ENCODE measurements at regions not wholly inside any gene's neighbourhood (a gene's known extent, or its start where the extent isn't known, plus 50 kb on each side); places are given as distances from the start of the nearest gene placed in this dataset.
"Not testable (repeated sequence)": the region's sequence is repeated elsewhere in the genome, so short reads cannot be mapped to it uniquely, and the experiment has no call there.

DNA sequence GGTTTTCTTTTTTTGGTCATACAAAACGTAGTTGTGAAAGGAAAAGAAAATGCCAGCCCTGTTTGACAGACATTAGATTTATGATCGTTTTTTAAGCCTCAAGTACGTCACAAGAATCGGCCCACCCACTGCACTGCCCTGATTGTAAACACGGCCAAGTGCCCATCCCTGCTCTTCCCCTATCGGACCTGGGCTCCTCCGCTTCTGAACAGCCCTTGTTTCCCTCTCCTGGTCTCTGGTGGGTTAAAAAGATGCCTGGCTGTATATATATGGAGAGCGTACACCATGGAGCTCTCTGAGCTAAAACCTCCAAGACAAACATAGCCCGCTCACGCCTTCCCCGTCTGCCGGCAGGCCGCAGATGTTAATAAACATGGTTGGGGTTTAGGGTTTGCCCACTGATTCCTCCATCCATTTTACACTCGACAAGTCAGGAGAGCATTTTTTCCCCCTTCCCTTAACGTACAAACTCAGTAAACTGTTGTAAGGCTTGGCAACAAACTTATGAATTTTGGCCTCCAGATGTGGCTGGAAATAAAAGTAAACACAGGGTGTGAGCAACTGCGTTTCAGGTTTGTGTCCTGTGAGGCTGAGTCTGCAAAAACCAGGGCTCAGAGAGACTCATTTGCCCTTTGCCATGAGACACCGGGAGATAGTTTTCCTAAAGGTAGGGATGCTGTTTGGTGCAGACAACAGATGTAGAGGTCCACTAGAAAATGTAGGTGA is 325.9 kb downstream of the SOX9 start:
- DNase-seq (ENCODE audit: low read depth, low spot score), result no peak

DNA sequence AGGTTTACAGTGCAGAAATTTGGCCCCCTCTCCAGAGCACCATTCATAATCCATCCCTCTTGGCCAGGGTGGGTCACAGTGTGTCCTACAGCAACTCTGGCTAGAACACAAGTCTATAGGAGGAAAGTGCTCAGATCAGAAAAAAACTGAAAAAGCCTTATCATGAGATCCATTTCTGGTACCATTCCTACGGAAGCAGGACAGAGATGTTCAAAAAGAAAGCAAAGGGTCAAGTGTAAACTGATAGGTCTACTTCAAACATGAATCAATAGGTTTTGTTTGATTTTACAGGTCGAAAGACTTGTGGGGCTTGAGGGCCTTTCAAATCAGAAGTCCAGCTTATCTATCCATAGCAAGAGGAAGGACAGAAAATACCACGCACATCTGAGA is 326.4 kb downstream of the SOX9 start:
- no peak for DNase-seq (ENCODE audit: low read depth, low spot score)

- DNase-seq (ENCODE audit: low read depth, low spot score), result no peak
Measured at GRCh38 chr17:72448019-72448418, 327.2 kb downstream of the SOX9 start.

DNA sequence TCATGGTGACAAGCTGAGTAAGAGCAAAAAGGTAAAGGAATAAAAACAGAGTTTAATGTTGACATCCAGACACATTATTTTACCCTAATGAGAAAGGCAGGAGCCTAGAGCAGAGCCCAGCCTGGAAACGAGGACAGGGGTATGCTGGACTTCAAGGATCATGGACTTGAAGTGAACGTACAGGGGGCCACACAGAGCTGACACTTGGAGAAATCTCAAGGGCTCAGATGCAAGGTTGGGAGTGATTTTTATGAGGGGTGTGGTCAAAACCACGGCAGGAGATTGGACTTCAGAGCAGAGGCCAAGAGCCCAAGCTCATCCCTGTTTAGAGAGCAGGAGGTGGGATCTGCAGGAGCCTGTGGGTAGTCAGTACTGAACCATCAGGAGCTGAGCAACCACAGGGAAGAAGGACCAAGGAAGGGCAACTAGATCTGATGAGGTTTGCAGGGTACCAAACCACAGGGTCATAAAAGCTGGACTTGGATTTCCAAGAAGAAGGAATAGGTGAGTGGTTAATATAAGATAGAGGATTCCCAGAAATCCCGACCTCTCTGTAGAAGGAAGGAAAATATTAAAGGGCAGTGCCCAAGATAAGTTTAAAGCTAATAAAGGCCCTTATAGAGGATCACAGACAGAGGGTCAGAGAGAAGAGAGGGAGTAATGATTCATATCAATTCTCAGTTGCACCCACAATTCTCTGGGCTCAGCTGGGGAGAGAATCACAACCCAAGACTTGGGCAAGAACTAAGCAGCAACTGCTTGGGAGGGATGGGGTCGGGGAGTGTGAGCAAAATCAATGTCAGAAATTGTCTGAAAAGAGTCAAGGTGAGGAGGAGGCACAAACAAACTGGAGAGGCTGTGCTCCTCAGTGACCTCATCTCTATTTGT is 331.7 kb downstream of the SOX9 start:
- no peak for DNase-seq (ENCODE audit: low read depth, low spot score)

GRCh38 chr17:72454342-72454741 is 333.5 kb downstream of the SOX9 start:
- DNase-seq (ENCODE audit: low read depth, low spot score), result no peak

DNA sequence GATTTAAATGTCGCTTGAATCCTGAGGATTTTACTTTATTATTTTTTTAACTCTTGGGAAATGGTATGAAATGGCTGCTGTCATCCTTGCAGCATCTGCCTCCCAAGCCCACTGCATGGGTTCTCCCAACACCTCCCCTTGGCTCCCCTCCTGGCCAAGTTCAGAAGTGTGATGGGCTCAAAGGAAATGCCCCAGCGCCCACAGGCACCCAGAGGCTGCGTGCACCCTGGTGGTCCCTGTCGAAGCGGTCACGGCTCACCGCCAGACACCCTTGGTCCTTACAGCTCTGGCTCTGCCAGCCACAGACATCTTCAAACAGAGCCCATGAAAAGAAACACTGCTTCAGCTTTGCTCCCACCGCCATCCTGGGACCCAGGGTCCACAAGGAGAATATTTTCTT is 334.7 kb downstream of the SOX9 start:
- DNase-seq (ENCODE audit: low read depth, low spot score), result no peak

- no peak for DNase-seq (ENCODE audit: low read depth, low spot score)
Measured at GRCh38 chr17:72456075-72456474, 335.3 kb downstream of the SOX9 start.

DNA sequence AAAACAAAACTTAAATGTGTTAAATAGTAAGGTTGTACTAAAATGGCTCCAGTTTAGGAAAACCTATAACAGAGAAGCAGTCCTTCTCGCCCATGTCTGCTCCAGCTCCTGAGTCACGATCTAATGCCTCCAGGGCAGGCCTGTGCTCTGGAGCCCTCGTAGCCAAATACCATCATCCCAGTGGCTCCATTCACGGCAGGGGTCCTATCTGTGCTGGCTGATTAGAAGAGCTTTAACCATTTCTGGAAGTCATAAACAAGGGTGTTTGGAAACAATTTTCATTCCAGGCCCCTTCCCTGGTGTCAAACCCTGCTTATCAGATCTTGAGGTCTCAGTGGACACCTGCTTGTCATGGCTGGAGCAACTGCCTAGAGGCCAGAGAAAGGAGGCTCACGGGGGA is 336.9 kb downstream of the SOX9 start:
- no peak for DNase-seq (ENCODE audit: low read depth, low spot score)

DNA sequence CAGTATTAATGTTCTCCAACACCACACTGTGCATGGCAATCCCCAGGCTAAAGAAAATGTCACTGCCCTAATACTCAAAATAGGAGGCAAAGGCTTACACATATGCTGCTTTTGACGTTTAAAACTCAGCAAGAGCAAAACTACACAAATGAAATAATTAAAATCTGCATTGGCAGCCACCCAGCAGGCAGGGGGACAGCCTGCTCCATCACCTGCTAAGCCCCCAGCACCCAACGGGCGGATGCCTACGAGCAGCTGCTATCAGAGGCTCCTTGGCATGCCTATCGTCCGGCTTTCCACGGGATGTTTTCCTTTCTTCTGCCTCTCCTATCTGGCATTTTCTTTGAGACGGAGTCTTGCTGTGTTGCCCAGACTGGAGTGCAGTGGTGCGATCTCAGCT is 337.5 kb downstream of the SOX9 start:
- DNase-seq (ENCODE audit: low read depth, low spot score), result no peak

- DNase-seq (ENCODE audit: low read depth, low spot score), result no peak
Measured at GRCh38 chr17:72460711-72461110, 339.9 kb downstream of the SOX9 start.

GRCh38 chr17:72461757-72462156 is 340.9 kb downstream of the SOX9 start:
- no peak for DNase-seq (ENCODE audit: low read depth, low spot score)

GRCh38 chr17:72462407-72462806 is 341.6 kb downstream of the SOX9 start:
- DNase-seq (ENCODE audit: low read depth, low spot score), result no peak

DNA sequence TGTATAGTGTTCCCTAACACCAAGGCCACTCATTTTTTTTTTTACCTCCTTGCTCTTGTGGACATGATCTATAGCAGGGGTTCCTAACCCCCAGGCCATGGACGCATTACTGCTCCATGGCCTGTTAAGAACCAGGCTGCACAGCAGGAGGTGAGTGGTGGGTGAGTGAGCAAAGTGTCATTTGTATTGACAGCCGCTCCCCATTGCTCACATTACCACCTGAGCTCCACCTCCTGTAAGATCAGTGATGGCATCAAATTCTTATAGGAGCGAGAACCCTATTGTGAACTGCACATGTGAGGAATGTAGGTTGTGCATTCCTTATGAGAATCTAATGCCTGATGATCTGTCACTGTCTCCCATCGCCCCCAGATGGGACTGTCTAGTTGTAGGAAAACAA is 342.0 kb downstream of the SOX9 start:
- no peak for DNase-seq (ENCODE audit: low read depth, low spot score)

GRCh38 chr17:72463287-72464102 is 342.7 kb downstream of the SOX9 start:
- DNase-seq (ENCODE audit: low read depth, low spot score), result no peak

GRCh38 chr17:72464221-72464620 is 343.4 kb downstream of the SOX9 start:
- not testable (repeated sequence) for DNase-seq (ENCODE audit: low read depth, low spot score)

DNA sequence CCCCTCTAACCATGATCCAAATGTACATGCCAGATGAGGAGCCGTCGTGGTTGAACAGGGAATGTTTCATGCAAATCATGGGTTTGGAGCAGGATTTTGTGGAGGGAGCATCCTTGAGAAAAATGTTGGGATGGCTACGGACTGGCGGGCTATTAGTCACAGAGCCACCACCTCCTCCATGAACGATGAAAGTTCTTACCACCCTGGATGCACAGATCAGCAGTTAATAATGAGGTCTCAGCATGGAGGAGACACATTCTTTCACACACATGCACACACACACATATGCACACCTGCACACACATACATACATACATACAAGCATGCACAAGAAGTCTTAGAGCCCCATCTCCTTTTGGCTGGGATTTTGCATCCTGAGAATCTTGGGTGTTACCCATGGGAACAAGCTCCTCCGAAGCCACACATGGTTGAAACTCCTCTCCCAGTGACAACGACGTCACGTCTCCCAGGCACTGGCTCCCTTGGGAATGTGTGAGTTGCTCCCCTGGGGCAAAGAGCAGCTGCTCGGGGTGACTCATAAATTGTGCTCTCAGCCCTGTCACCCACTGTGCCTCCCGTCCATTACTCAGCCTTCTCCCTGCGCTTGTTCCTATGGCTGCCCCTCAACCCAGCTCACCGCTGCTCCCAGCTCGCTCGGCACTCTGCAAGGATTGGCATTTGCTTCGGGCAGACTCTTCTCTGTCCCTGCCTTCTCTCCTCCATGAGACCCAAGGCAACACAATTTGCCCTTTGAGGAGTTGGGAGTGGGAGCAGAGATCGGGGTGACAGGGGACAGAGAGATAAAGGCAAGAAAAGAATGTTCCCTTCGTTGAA is 344.6 kb downstream of the SOX9 start:
- peak; percentile 41 for DNase-seq (ENCODE audit: low read depth, low spot score)

- DNase-seq (ENCODE audit: low read depth, low spot score), result no peak
Measured at GRCh38 chr17:72466199-72466598, 345.4 kb downstream of the SOX9 start.

DNA sequence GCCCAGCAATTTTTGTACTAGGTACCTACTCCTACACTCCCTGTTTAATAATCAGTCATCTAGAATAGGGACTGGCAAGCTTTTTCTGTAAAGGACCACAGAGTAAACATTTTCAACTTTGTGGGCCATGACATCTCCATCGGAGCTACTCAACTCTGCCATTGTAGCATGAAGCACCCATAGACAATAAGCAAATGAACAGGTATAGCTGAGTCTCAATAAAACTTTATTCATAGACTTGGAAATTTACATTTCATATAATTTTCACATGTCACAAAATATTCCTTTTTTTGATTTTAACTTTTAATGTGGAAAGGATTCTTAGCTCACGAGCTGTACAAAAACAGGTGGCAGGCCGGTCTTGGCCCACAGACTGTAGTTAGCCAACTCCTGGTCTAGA is 345.8 kb downstream of the SOX9 start:
- DNase-seq (ENCODE audit: low read depth, low spot score), result no peak

DNA sequence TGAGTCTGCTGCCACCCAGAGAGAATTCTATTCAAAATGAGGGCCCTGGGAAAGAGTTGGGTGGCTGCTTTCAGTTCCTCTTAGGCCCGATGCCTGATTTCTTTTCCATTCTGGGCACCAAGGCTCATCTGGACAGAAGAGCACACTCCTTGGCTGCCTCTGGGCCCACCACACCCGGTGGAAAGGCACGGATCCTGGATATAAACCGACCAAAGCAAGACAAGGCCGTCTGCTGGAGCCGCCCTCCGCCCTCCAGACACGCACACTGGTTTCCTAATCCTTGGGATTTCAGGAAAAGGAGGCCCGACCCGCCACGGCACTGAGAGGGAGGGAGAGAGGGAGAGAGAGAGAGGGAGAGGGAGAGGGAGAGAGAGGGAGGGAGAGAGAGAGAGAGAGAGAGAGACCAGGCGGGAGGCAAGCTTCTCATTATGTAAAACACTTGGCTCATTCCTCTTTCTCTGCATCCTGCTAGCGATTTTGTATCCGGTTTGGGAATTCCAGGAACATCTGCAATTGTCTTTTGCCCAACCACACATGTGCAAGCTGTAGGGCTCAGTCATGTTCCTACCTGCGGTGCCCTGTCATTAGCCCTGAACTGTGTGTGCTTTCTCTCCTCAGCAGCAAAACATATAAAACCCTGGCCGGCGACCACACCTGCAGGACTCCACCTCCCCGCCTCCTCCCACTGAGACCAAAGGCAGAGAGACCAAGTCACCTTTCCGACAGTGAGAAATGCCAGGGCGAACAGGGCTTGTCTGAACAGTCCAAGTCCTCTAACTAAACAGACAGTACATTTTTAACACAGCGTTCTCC is 347.2 kb downstream of the SOX9 start:
- DNase-seq (ENCODE audit: low read depth, low spot score), result no peak

DNA sequence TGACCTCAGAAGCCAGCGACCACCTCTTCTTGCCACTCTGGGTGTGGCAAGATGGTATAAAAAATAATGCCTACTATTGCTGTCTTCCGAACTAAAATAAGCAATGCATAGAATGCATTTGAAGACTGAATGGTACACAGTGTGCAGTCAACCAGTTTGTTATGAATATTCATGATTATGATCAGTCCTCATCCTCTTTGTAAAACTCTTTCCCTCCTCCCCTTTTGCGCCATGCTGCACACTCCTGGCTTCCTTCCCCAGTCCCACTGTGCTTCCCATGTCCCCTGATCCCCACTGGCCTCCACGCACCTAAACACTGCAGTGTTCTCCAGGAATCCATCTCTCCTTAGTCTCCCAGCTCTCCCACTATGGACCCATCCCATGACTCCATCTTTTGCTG is 348.0 kb downstream of the SOX9 start:
- DNase-seq (ENCODE audit: low read depth, low spot score), result no peak
